GM06990 (cell line): ENCODE measurements at regions not wholly inside any gene's neighbourhood (a gene's known extent, or its start where the extent isn't known, plus 50 kb on each side); places are given as distances from the start of the nearest gene placed in this dataset.
A peak's percentile ranks its signal among the peaks of the same experiment; 100 is the strongest.
"Not testable (repeated sequence)": the region's sequence is repeated elsewhere in the genome, so short reads cannot be mapped to it uniquely, and the experiment has no call there.

ENCODE experiments used
- DNase-seq: peaks from one replicate; pipeline ENCODE4 v3.0.0-alpha.2; 2011; ENCODE audit not compliant: insufficient read length; ENCODE audit errors: extremely low read depth
- H3K27me3 ChIP-seq: replicated peaks from 2 replicates; pipeline ENCODE4 v1.6.0; 2011; ENCODE audit warnings: low read length; ENCODE audit not compliant: control insufficient read depth, insufficient read depth
- H3K36me3 ChIP-seq: 2 replicates; pipeline ENCODE4 v1.5.1; 2011; ENCODE audit warnings: low read length; ENCODE audit not compliant: control insufficient read depth, insufficient read depth
- H3K4me3 ChIP-seq: replicated peaks from 2 replicates; pipeline ENCODE4 v1.5.1; 2011; ENCODE audit warnings: low read depth, mild to moderate bottlenecking, control low read depth, low read length
- CTCF ChIP-seq: IDR thresholded peaks from 2 replicates; pipeline ENCODE4 v1.5.1; 2011; ENCODE audit warnings: low read length, control low read depth, mild to moderate bottlenecking, inconsistent platforms; ENCODE audit not compliant: insufficient read depth, poor library complexity, severe bottlenecking

- not testable (repeated sequence) for H3K36me3 ChIP-seq, H3K27me3 ChIP-seq, DNase-seq, H3K4me3 ChIP-seq
Measured at GRCh38 chr12:9543341-9543740, 64.4 kb downstream of the KLRB1 start.

DNA sequence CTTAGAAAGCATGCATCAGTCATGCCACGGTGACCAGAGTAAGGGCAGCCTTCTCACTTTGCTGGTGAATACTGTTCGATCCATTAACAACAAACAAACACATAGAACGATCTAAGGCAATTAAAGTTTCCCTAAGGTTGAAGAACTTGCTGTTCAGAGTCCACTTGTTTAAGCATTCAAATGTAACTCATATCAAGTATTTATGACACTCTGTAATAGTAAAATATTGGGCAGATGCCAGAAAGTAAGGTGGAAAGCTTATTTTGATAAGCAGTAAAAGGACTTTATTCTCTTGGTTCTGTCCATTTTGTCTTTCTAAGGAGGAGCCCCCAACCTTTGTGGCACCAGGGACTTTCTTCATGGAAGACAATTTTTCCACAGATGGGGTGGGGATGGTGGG, 64.9 kb downstream of the KLRB1 start:
- not testable (repeated sequence) for H3K4me3 ChIP-seq, H3K36me3 ChIP-seq, H3K27me3 ChIP-seq, DNase-seq

- H3K27me3 ChIP-seq, H3K36me3 ChIP-seq, DNase-seq, H3K4me3 ChIP-seq: not testable (repeated sequence)
Measured at GRCh38 chr12:9515925-9516324, 91.8 kb downstream of the KLRB1 start.

GRCh38 chr12:9512695-9513094, 95.0 kb downstream of the KLRB1 start:
- H3K27me3 ChIP-seq, H3K4me3 ChIP-seq, DNase-seq: not testable (repeated sequence)

DNA sequence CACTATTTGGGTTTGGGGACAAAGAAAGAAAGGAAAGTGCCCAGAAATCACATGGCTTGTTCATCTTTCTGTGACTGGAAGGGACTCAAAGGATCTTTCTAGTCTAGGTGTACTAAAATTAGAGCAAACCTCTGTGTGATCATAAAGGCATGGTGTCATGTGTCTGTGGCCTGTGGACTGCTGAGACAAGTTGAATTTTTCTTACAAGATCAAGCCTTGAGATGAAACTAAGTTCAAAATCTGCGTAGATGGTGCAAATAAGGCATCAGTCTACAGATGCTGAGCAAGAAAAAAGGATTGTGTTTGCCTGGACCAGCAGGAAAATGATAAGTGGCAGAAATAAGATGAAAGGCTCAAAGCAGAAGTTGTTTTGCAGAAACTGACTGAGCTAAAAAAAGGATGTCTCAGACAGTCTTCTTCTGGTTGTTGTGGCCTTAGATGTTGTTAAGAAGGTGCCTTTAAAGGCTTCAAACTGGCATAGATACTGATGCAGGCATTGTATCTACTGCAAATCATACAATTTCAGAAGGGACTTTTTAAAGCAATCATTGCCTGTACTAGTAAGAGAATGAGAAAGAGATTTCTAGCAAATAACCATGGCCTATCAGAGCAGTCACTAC, 97.2 kb downstream of the KLRB1 start:
- H3K4me3 ChIP-seq, H3K27me3 ChIP-seq, H3K36me3 ChIP-seq: not testable (repeated sequence)
- DNase-seq: peak; percentile 5

More at GRCh38 chr12:9512695-9513094, 95.0 kb downstream of the KLRB1 start:
- not testable (repeated sequence) for H3K36me3 ChIP-seq

DNA sequence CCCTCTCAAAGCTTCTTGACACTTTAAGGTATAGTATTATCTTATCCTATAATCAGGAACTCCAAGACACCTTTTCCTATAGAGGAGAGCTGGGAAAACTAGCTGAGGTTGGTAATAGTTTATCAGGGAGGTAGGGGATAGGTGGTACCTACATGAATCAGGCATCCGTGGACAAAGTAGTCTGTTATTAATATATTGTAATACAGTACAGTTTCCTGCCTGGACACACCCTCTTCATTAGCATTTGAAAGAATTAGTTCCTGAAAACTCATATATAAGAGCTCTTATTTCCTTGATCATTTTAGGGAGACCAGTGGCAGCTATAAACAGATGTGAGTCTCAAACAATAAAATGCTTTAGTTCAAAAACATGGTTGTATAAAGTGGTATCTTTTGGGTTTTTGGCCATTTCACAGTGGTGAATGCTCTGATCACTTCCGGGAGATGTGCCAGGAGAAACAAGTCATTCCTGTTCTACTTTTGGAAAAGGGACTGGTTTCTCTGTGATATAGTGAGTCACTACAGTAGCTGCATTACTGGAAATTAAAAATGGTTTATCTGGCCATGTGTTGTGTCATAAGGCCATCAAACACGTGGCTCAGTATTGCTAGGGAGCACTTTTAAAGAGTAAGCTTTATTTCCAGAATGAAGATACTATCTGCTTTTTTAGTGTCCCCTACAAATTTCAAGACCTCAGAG, 98.1 kb downstream of the KLRB1 start:
- no peak for DNase-seq
- Histone ChIP-seq H3K27me3 (no peaks in the 10 kb centered on the region; the same call in 1 of the 2 replicates), H3K36me3 (no peaks in the 10 kb centered on the region), H3K4me3 (no peak overlapping the region)
- no peak for TF ChIP-seq CTCF

- H3K4me3 ChIP-seq: no peak overlapping the region
- H3K36me3 ChIP-seq: no peaks in the 10 kb centered on the region
- no peak for TF ChIP-seq CTCF
- H3K27me3 ChIP-seq: no peaks in the 10 kb centered on the region; the same call in 1 of the 2 replicates
- no peak for DNase-seq
Measured at GRCh38 chr12:9506746-9507145, 101.0 kb downstream of the KLRB1 start.

- not testable (repeated sequence) for DNase-seq, H3K36me3 ChIP-seq, H3K27me3 ChIP-seq, H3K4me3 ChIP-seq
Measured at GRCh38 chr12:9503384-9503783, 104.3 kb downstream of the KLRB1 start.

- H3K27me3 ChIP-seq, H3K36me3 ChIP-seq: not testable (repeated sequence)
Measured at GRCh38 chr12:9502845-9503244, 104.9 kb downstream of the KLRB1 start.

DNA sequence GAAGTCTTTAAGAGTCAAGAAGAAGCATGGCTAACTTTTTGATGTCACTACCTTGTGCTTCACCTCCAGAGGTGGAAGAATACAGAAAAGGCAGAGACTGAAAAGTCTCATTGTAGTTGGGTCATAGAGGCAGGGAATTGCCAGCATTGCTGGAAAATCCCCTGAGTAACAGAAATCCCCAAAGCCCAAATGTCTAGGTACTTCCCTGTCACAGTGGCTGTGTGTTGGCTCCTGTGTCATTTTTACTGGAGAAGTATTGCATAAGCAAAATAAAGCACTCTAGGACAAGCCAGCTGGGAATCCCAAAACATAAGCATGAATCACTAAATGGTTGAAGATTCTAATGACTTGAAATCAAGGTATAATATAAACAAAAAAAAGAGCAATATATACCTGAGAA, 114.4 kb downstream of the KLRB1 start:
- H3K36me3 ChIP-seq, H3K27me3 ChIP-seq, H3K4me3 ChIP-seq, DNase-seq: not testable (repeated sequence)

More at GRCh38 chr12:9502845-9503244, 104.9 kb downstream of the KLRB1 start:
- DNase-seq, H3K4me3 ChIP-seq: not testable (repeated sequence)

- H3K36me3 ChIP-seq, H3K4me3 ChIP-seq, DNase-seq, H3K27me3 ChIP-seq: not testable (repeated sequence)
Measured at GRCh38 chr12:9481289-9481688, 126.4 kb downstream of the KLRB1 start.

DNA sequence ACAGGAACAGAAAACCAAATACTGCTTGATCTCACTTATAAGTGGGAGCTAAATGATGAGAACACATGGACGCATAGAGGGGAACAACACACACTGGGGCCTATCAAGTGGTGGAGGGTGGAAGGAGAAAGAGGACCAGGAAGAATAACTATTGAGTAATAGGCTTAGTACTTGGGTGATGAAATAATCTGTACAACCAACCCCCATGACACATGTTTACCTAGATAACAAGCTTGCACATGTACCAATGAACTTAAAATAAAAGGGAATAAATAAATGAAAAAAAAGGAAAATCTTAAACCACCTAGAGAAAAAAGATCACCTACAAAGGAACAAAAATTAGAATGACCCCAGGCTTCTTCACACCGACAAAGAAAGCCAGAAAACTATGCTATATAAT, 133.5 kb downstream of the KLRB1 start:
- DNase-seq, H3K27me3 ChIP-seq, H3K36me3 ChIP-seq, H3K4me3 ChIP-seq: not testable (repeated sequence)
